Liver (tissue), 8 donors: ENCODE measurements at regions not wholly inside any gene's neighbourhood (a gene's known extent, or its start where the extent isn't known, plus 50 kb on each side); places are given as distances from the start of the nearest gene placed in this dataset.

ENCODE experiments used
- DNase-seq: peaks from one replicate; pipeline ENCODE4 v3.0.0-alpha.2; 2017; ENCODE audit warnings: low spot score
- H3K27ac ChIP-seq, 2 donors: one replicate each; pipeline ENCODE4 v1.7.0; 2013; ENCODE audit warnings: inconsistent platforms in 2 of 2, low read length in 2 of 2, control low read depth in 1 of 2, low read depth in 1 of 2, mild to moderate bottlenecking in 1 of 2
- H3K27me3 ChIP-seq, 4 donors: one replicate each; pipeline versions ENCODE4 v1.6.1 to v1.7.0; 2013; ENCODE audit warnings: low read length in 3 of 4, inconsistent platforms in 1 of 4, mild to moderate bottlenecking in 1 of 4, moderate library complexity in 1 of 4; ENCODE audit not compliant: control insufficient read depth in 4 of 4, insufficient read depth in 4 of 4
- H3K36me3 ChIP-seq, 4 donors: one replicate each; pipeline versions ENCODE4 v1.6.1 to v1.7.0; 2013; ENCODE audit warnings: low read length in 3 of 4, mild to moderate bottlenecking in 3 of 4, low read depth in 1 of 4, moderate library complexity in 1 of 4; ENCODE audit not compliant: control insufficient read depth in 4 of 4, insufficient read depth in 3 of 4
- H3K4me1 ChIP-seq, 4 donors: one replicate each; pipeline versions ENCODE4 v1.6.1 to v1.7.0; 2013; ENCODE audit warnings: low read length in 3 of 4, mild to moderate bottlenecking in 3 of 4, moderate library complexity in 1 of 4; ENCODE audit not compliant: control insufficient read depth in 4 of 4, insufficient read depth in 4 of 4
- H3K4me3 ChIP-seq, 3 donors: one replicate each; pipeline versions ENCODE4 v1.6.1 to v1.7.0; 2013; ENCODE audit warnings: low read length in 3 of 3, control low read depth in 1 of 3, low read depth in 1 of 3, mild to moderate bottlenecking in 1 of 3
- H3K9ac ChIP-seq, 2 donors: one replicate each; pipeline ENCODE4 v1.7.0; 2013; ENCODE audit warnings: low read length in 2 of 2, mild to moderate bottlenecking in 2 of 2, moderate library complexity in 2 of 2, control low read depth in 1 of 2, low read depth in 1 of 2
- H3K9me3 ChIP-seq, 4 donors: one replicate each; pipeline versions ENCODE4 v1.6.1 to v1.7.0; 2013; ENCODE audit warnings: low read length in 3 of 4; ENCODE audit not compliant: control insufficient read depth in 4 of 4
- ATF3 ChIP-seq: IDR thresholded peaks from 2 replicates; pipeline ENCODE4 v1.6.1; 2016; ENCODE audit warnings: antibody characterized with exemption
- CTCF ChIP-seq: fragments of 150-350 bp; IDR thresholded peaks from 2 replicates; pipeline ENCODE4 v1.5.1; 2017; ENCODE audit warnings: improper control_type of control experiment, low read depth, low read length; ENCODE audit not compliant: missing input control
- EGR1 ChIP-seq, 2 donors: IDR thresholded peaks; 2 replicates each; pipeline ENCODE4 v1.6.1; 2016 to 2018; ENCODE audit warnings: antibody characterized with exemption in 2 of 2, low read depth in 2 of 2
- FOXA1 ChIP-seq: IDR thresholded peaks from 2 replicates; pipeline ENCODE4 v1.6.1; 2016; ENCODE audit warnings: antibody characterized with exemption
- FOXA2 ChIP-seq: IDR thresholded peaks from 2 replicates; pipeline ENCODE4 v1.6.1; 2016; ENCODE audit warnings: antibody characterized with exemption
- GABPA ChIP-seq, 2 donors: IDR thresholded peaks in 1 of 2; conservative IDR thresholded peaks in 1 of 2; 2 replicates each; pipeline ENCODE4 v1.6.1; 2016; ENCODE audit warnings: antibody characterized with exemption in 2 of 2, mild to moderate bottlenecking in 1 of 2, moderate library complexity in 1 of 2
- HNF4A ChIP-seq, 2 donors: conservative IDR thresholded peaks; 2 replicates each; pipeline ENCODE4 v1.6.1; 2016; ENCODE audit warnings: antibody characterized with exemption in 2 of 2, mild to moderate bottlenecking in 2 of 2
- HNF4G ChIP-seq: IDR thresholded peaks from 2 replicates; pipeline ENCODE4 v1.6.1; 2016; ENCODE audit warnings: antibody characterized with exemption
- JUND ChIP-seq, 2 donors: IDR thresholded peaks; 2 replicates each; pipeline ENCODE4 v1.6.1; 2016; ENCODE audit warnings: antibody characterized with exemption in 2 of 2
- NR2F2 ChIP-seq: IDR thresholded peaks from 2 replicates; pipeline ENCODE4 v1.6.1; 2016; ENCODE audit warnings: antibody characterized with exemption
- RAD21 ChIP-seq, 2 donors: IDR thresholded peaks; 2 replicates each; pipeline ENCODE4 v1.6.1; 2016; ENCODE audit warnings: antibody characterized with exemption in 2 of 2, mild to moderate bottlenecking in 2 of 2
- REST ChIP-seq: IDR thresholded peaks from 2 replicates; pipeline ENCODE4 v1.6.1; 2016; ENCODE audit warnings: antibody characterized with exemption, mild to moderate bottlenecking
- RXRA ChIP-seq, 2 donors: IDR thresholded peaks; 2 replicates each; pipeline ENCODE4 v1.6.1; 2017 to 2018; ENCODE audit warnings: antibody characterized with exemption in 2 of 2, mild to moderate bottlenecking in 1 of 2
- SP1 ChIP-seq: IDR thresholded peaks from 2 replicates; pipeline ENCODE4 v1.6.1; 2018; ENCODE audit warnings: antibody characterized with exemption, mild to moderate bottlenecking
- TAF1 ChIP-seq: conservative IDR thresholded peaks from 2 replicates; pipeline ENCODE4 v1.6.1; 2016; ENCODE audit warnings: antibody characterized with exemption, mild to moderate bottlenecking
- YY1 ChIP-seq: IDR thresholded peaks from 2 replicates; pipeline ENCODE4 v1.6.1; 2016; ENCODE audit warnings: antibody characterized with exemption, mild to moderate bottlenecking
- ZBTB33 ChIP-seq: IDR thresholded peaks from 2 replicates; pipeline ENCODE4 v1.6.1; 2016; ENCODE audit warnings: antibody characterized with exemption
- WGBS: extraction: QIAGEN DNeasy Blood & Tissue Kit; methylation state at CpG from one replicate; pipeline ENCODE4 v1.1.7; 2013; 5-methylcytosine and 5-hydroxymethylcytosine counted together
- TF ChIP-seq, protein P1 (sequence below): IDR thresholded peaks from 2 replicates; pipeline ENCODE4 v1.6.1; 2016; ENCODE audit warnings: antibody characterized with exemption
- donor health status: healthy.
- donor health status: healthy.
- donor health status: healthy.
- donor health status: healthy.
- donor health status: healthy.

- no peak for TF ChIP-seq HNF4A (conservative IDR thresholded peaks at IDR 0.05)
- TF ChIP-seq NR2F2: no peak
- no peak for TF ChIP-seq GABPA (IDR thresholded peaks at IDR 0.05 in 1 of 2, conservative IDR thresholded peaks at IDR 0.05 in 1 of 2)
- TF ChIP-seq ZBTB33: no peak
- no peak for TF ChIP-seq ATF3
- TF ChIP-seq TAF1: no peak
Observed at GRCh38 chr2:16744521-16744920, 78.9 kb upstream of the CYRIA start (continued).

DNA sequence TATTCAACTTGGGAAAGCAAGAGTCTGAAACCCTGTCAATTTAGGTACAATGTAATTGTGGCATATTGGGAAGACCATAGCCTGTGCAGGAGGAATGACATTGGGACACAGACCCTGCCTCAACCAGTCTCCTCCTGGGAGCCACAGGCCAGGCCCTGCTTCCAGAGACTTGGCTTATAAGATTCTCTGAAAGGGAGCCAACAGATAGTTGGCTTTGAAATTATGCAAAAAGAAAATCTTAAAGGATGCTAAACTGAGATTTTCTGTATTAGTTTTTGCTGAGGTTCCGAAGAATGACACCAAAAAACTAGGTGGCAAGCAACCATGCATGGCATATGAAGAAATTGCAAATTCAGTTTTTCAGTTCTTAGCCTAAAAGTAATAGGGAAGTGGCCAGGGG, 76.4 kb upstream of the CYRIA start:
- H3K9me3 ChIP-seq: no peaks in the 10 kb centered on the region
- H3K9ac ChIP-seq: no peak overlapping the region
- H3K4me3 ChIP-seq: no peak overlapping the region
- H3K27ac ChIP-seq: no peak overlapping the region
- peaks cover 3 to 10% (median 9%) of the 10 kb centered on the region in 4 donors for H3K4me1 ChIP-seq
- no peak for TF ChIP-seq HNF4A (conservative IDR thresholded peaks at IDR 0.05)
- no peaks in the 10 kb centered on the region for H3K36me3 ChIP-seq
- no peaks in the 10 kb centered on the region for H3K27me3 ChIP-seq
- no peak for DNase-seq
- 84% methylated on average over 1 of the region's 1 CpG for WGBS

DNA sequence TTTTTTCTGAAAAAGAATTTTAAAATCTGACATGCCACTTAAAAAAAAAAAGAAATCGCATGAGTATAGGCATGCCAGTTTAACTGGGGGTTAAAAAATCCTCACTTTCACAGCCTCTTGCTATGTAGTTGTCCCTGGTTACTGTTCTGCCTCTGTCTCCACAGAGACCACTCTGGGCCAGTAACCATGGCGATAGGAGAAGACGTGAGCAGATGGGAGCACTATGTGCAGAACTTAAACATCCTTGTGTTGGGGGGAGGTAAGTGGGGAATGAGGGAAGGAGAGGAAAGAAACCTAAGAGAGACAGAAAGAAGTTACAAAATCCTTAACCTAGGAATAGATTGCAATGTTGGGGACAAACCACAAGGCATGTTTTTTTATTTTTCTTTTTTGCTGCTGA, 75.9 kb upstream of the CYRIA start:
- no peak overlapping the region for H3K27ac ChIP-seq
- no peaks in the 10 kb centered on the region for H3K27me3 ChIP-seq
- no peak overlapping the region for H3K4me3 ChIP-seq
- no peak overlapping the region for H3K9ac ChIP-seq
- WGBS: 88% methylated on average over 3 of the region's 3 CpGs
- no peaks in the 10 kb centered on the region for H3K9me3 ChIP-seq
- TF ChIP-seq FOXA1 (no peak), JUND (IDR thresholded peaks at IDR 0.05) (no peak), YY1 (no peak), ATF3 (no peak), ZBTB33 (no peak), TAF1 (no peak), RXRA (IDR thresholded peaks at IDR 0.05) (no peak), FOXA2 (no peak), CTCF (no peak), REST (no peak), NR2F2 (no peak), EGR1 (IDR thresholded peaks at IDR 0.05; ENCODE audit: low read depth in 2 of 2) (no peak), HNF4A (conservative IDR thresholded peaks at IDR 0.05) (no peak), HNF4G (no peak), RAD21 (IDR thresholded peaks at IDR 0.05) (no peak), SP1 (no peak), GABPA (IDR thresholded peaks at IDR 0.05 in 1 of 2, conservative IDR thresholded peaks at IDR 0.05 in 1 of 2) (no peak)
- TF ChIP-seq, protein P1, sequence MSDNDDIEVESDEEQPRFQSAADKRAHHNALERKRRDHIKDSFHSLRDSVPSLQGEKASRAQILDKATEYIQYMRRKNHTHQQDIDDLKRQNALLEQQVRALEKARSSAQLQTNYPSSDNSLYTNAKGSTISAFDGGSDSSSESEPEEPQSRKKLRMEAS: no peak
- no peaks in the 10 kb centered on the region for H3K36me3 ChIP-seq
- DNase-seq: no peak
- H3K4me1 ChIP-seq: peaks cover 3 to 10% (median 9%) of the 10 kb centered on the region in 4 donors
